HG02678 (cell line): ENCODE measurements at regions not wholly inside any gene's neighbourhood (a gene's known extent, or its start where the extent isn't known, plus 50 kb on each side); places are given as distances from the start of the nearest gene placed in this dataset.
"Not testable (repeated sequence)": the region's sequence is repeated elsewhere in the genome, so short reads cannot be mapped to it uniquely, and the experiment has no call there.

ENCODE experiments used
- ATAC-seq: cut with Tn5 transposase; IDR thresholded peaks from one replicate; pipeline ENCODE4 v1.9.1; 2021; ENCODE audit warnings: mild to moderate bottlenecking, moderate library complexity; ENCODE audit not compliant: unreplicated experiment

DNA sequence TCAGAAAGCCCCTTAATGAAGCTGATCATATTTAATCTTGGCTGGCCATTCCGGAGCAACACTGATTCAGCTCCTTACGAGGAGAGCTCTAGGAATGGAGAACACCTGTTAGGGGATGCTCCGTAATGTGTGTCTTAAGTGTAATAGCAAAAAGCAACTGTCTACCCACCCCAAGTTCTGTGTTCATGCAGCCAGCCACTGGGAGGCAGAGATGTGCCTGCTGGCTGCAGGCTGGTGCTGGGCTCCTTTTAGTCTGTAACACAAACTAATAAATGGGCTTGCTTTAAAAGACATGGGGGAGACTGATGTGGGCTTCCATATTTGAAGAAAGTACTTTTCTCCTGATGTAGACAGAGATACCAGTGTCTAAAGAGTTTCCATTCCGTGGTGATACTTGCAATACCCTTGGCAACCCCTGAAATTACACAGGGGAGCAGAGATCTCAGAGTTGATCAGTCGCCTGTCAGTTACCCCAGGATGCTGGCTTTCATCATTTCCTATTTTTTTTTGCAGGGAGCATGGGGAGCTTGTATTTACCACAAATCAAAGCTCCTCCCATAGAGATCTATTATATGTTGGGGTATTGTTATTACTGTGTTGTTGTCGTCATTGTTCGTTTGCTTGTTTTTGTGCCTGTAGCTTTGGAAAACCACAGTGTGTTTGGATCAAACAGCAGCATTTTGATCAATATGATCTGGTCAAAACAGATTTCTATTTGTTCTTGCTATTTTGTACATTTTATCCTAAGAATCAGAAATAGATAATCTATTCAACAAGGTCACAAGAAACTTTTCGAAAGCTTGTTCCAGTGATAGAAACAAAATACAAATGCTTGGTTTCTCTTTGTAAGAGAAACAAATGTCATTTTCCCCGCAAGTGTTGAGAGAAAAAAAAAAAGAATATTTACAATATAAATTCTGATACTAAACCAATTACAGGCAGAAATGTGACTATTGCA is 65.8 kb downstream of the MTX3 start:
- ATAC-seq: no peak

DNA sequence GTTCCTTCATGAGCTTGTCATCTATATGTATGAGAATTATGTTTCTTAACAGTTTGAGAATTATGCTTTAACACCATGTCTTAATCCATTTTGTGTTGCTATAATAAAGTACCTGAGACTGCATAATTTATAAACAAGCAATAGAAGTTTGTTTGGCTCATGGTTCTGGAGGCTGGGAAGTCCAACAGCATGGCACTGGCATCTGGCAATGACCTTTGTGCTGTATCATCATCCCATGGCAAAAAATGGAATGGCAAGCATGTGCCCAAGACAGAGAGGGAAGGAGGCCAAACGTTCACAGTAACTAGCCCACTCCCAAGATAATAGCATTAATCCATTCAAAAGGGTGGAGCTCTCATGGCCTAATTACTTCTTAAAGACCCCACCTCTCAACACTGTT is 67.6 kb downstream of the MTX3 start:
- no peak for ATAC-seq

DNA sequence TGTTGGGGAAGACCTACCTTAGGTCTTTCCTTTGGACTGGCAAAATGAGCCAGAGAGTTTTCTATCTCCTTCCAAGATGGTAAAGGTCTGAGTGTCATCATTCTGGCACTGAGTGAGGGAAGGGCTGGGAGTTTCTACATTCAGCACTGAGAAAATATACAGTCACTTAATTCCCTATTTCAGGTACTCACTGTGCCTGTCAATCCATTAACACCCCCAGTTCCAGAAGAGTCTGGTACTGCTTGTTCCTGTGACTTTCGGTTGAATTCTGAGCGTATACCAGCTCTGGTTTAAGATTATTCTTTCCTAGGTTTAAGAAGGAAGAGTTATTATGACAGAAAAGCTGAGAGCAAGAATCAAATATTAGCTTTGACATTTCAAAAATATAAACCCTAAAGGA is 68.4 kb downstream of the MTX3 start:
- no peak for ATAC-seq

DNA sequence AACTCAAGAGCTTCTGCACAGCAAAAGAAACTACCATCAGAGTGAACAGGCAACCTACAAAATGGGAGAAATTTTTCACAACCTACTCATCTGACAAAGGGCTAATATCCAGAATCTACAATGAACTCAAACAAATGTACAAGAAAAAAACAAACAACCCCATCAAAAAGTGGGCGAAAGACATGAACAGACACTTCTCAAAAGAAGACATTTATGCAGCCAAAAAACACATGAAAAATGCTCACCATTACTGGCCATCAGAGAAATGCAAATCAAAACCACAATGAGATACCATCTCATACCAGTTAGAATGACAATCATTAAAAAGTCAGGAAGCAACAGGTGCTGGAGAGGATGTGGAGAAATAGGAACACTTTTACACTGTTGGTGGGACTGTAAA is 83.6 kb downstream of the MTX3 start:
- not testable (repeated sequence) for ATAC-seq

DNA sequence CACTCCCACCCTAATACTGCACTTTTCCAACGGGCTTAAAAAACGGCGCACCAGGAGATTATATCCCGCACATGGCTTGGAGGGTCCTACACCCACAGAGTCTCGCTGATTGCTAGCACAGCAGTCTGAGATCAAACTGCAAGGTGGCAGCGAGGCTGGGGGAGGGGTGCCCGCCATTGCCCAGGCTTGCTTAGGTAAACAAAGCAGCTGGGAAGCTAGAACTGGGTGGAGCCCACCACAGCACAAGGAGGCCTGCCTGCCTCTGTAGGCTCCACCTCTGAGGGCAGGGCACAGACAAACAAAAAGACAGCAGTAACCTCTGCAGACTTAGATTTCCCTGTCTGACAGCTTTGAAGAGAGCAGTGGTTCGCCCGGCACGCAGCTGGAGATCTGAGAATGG is 88.5 kb downstream of the MTX3 start:
- not testable (repeated sequence) for ATAC-seq

DNA sequence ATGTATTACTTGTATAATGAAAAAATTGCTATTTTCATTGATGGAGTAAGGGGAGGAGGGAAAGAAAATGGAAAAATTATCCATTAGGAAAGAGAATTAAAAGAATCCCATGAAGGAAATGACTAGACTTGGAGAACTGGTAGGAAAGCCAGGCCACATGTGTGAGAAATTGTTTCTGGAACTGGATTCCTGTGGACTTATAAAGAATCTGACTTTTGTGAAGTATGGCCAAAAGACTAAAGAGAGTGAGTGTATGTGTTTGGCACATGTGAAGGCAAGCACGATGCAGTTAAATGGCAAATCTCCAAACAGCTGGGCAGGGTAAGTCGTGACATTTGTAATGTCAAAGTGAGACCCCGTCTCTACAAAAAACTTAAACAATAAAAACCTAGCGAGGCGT is 89.4 kb downstream of the MTX3 start:
- no peak for ATAC-seq

DNA sequence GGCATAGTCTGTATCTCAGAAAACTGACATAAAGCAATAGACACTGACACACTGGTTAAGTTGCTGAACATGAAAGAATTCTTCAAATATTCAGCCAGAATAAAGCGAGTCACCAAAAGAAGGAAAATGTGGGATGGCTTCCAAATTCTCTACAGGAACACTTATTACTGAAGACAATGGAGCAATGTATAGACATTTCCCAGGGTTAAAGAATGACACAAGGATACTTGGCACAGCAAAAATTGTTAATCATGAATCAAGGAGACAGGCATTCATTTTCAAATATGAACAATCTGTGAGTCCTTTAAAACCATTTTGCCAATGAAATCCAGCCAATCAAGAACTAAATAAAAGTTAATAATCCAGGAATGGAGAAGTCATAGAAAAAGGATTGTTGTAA is 92.5 kb downstream of the MTX3 start:
- no peak for ATAC-seq

DNA sequence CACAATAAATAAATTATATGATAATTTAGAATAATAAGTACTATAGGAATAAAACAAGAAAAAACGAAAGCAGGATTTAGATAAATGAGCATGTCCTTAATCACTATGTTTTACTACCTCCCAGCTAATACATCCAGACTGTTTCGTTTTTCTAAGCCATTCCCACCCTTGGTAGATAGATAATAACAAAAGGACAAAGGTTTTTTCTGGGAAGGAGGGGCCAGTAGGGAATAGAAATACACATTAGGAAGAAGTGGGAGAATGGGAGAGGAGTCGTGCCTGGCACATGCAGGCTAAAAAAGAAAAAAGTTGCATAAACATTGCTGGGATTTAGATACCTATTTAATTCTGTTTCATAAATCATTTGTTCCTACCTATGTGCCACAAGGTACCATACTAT is 97.1 kb downstream of the MTX3 start:
- ATAC-seq: no peak

DNA sequence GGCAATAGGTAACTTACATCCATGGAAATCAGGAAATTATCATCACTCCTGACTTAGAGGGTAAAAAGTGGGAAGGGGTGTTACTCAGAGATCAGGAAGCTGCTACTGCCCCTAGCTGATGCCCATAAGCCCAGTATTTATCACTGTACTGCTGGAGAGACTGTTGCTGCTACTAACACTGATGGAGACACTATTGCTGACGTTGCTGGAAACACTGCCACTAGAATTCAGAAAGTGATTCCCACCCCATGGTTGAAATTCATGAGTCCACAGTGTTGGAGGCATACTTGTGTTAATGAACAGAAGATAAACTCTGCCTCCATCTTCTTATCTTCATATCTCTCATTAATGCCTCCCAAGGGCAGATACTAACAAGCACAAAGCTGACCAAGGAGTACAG is 97.6 kb downstream of the MTX3 start:
- ATAC-seq: no peak

DNA sequence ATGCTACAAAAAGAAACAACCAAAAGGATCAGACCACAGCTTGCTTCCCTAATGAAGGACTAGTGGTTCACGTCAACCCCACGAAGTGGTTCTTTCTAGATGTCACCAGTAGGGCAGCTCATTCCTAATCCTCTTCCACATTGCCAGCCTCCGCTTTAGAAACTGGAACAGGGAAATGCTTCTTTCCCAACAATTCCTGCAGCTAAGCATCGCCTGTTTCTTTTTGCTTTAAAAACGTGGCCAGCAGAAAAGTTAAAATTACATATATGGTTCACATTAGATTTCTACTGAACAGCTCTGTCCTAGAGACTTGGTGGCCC is 100.2 kb downstream of the MTX3 start:
- no peak for ATAC-seq

DNA sequence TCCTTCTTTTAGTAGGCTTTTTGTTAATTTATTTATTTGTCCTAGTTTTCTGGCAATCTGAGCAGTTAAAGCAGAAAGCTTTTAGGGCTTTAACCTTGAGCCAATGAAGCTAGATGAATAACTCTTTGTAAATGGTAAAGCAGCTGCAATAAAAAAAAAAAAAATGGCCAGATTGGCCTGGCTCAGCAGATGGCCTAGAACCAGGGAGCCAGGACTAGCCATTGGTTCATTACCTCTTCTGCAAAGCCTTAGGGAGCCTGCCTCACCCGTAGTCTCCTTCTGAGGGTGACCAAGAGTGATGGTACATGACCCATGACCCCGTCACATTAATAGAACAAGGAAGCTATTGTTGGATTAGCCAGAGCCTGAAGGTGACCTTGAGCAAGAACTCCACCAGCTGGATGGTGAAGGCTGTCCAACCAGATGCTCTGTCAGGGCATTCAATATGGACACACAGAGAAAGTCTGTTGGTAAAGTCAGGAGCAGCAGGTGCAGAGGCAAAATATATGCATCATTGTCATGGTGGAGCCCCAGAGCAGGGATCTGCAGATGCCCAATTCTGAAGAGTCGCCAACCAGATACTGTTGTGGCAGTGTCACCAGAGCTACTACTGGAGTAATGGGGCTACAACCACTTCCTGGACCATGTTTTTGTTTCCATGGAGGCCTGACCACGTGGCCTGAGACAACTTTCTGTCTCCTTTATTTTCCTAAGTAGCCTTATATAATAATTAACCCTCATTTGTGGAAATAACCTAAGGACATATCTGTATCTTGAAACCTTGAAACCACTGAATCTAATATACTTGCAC is 100.7 kb downstream of the MTX3 start:
- ATAC-seq: no peak

DNA sequence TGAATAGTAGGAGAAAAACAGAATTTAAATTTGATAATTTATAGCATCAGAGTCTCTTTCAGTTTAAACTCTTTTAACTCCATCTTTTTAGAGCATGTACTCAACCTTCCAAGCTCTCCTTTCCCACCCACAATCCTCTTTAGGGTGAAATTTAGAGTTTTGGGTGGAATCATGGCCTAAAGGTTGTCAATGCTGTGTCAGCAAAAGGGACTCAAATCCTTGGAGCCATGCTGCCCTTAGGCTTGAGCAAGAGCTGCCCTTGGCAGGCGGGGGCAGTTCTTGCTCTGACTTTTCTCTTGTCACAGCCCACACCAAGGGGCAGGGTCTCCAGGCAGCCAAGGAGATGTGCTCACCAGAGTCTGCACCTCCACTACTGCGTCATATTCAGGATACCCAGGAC is 102.4 kb downstream of the MTX3 start:
- no peak for ATAC-seq

DNA sequence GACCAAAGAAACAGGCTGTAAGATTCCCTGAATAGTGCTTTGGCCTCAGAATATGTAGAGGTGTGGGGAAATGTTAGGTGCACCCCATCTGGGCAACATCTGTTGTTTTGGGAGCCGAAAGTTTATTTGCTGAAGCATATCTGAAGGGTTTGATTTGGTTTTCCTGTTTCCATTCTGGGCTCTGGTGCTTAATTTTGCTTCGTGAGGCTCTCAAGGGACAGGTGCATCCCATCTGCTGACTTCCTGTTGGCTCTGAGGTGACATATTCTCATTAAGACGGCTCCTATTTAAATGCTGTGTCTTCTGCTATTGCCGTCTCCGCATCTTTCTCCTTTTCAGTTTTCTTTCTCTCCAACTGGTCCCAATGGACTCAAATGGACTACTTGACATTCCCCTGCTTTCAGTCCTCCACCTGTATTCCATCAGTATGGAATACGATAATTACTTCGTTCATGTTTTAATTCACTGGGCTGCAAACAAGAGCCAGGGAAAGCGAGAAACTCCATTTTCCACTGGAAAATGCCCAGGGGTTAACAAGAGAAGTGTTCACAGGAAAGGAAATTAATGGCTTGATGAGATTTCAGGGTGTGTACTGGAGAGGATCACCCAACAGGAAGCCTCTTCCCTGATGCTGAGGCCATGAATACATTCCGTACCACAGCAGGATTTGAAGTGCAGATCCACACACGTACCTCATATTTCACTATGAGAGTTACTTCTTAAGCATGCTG is 104.0 kb downstream of the MTX3 start:
- no peak for ATAC-seq

DNA sequence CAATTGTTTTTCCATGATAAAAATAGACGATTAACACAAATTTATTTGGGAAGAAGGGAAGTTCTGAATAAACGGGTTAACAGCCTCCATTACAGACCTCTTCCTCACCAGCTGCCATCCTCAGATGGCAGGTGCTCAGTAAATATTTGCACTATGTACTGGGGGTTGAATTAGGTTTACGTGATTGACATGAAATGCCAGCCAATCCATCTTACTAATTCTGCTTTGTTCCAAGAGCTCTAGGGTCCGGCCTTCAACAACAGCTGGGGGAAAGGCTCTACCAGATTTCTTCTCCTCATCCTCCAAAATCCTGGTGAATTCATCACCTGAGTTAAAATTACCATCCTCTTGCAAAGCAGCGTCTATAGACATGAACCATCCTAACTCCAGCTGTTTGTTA is 104.6 kb downstream of the MTX3 start:
- no peak for ATAC-seq

DNA sequence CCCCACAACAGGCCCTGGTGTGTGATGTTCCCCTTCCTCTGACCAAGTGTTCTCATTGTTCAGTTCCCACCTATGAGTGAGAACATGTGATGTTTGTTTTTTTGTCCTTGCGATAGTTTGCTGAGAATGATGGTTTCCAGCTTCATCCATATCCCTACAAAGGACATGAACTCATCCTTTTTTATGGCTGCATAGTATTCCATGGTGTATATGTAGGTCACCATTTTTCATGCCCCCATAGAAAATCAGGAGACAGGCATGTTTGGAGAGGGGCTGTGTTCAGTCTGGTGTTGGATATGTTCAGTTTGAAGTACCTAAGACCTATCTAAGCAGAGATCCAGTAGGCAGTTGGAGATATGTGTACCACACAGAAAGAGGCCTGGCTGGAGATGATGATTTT is 111.2 kb downstream of the MTX3 start:
- not testable (repeated sequence) for ATAC-seq

DNA sequence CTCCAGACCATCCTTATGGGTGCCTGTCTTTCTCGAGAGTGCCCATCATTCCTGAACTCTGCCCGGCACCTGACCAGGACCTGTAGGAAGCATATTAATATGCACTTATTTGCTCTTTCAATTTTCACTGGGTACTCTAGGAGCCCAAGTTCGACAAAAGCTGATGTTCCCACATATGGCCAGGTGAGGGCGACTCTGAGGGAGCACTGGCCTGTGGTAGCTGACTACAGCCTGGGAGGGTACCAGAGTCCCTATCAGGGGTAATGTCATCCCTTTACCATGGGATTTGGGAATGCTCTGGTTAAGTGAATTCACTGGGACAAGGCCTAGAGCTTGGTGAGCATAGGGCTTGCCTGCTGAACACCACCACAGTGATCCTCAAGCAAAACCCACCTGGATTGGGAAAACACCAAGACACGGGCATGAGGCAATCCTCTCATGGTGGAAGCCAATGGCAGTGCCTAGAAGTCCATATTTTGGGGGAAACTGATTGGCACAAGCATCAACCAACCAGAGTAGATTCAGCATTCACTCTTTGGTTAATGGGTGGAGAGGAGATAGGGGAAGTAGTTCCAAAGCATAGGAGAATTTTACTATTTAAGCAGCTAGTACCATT is 112.2 kb downstream of the MTX3 start:
- ATAC-seq: no peak

DNA sequence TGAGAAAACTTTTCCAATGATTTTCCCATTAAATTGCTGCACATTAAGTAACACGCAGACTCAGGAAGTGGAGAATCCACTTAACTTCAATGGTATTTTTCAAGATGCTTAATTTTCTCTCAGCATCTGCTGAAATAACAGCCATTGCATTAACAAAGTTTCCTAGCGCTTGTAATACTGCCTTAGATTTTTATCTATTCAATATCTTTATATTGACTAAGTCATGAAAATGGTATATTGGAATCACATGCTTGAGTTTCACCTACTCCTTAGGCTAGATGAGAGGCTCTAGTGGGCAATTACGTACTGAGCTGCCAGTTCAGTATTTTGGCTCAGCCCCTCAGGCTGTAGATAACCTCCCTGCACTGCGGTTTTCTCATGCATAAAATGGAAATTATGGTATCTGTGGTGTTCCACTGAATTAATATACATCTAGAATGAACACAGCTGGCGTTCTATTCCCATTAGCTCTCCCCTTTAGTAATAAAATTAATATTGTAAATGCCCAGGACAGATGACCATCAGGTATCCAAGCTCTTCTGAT is 112.9 kb downstream of the MTX3 start:
- no peak for ATAC-seq

DNA sequence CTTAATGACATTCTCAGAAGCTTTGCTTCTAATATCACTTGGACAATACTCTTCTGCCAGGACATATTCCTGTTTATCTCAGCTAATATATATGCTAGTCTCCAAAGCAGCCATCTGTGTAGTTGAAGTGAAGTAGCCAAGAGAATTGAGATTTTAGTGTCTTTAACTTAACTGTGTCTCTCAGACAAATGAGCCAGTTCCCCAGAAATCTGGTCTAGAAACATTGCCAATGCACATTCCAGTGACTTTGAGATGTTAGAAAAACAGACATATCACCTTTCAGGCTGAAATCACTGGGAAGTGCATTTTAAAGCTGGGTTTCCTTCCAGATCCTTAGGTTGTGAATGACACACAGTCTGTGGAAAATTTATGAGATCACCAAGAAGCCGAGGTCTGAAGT is 114.6 kb downstream of the MTX3 start:
- ATAC-seq: no peak

DNA sequence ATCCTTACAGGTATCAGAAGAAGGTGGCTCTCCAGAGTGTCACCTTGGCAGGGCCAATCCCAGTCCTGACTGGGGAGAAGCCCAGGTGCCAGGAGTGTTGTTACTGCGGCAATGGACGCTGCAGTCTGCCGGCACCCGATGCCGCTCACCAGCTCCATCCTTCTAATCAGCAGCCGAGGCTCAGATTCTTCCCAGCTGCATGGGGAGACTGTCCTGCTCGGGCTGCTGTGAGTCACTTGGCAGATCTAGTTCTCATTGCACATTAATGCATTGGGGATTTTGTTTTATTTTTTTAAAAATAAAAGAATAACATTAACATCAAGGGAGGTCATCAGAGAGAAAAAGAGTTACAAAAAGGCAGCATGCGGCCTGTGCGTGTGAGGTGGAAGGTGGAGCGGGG is 115.8 kb downstream of the MTX3 start:
- no peak for ATAC-seq

DNA sequence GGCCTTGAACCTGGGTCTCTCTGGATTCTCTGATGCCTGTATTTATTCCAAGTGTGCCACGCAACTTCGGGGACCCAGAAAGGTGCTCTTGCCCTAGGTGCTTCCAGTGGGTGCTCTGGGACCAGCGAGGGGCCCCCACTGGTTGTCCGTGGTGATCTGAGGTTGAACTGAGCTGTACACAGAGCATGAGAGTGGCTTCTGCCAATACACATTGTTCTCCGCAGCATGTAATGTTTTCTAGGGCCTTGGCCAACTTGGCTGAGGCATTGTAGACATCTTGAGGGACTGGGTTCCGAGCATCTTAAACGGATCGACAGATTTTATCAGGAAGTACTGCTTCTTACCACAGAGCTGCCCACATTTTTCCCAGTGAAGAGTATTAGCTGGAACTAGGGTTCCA is 117.9 kb downstream of the MTX3 start:
- ATAC-seq: no peak

DNA sequence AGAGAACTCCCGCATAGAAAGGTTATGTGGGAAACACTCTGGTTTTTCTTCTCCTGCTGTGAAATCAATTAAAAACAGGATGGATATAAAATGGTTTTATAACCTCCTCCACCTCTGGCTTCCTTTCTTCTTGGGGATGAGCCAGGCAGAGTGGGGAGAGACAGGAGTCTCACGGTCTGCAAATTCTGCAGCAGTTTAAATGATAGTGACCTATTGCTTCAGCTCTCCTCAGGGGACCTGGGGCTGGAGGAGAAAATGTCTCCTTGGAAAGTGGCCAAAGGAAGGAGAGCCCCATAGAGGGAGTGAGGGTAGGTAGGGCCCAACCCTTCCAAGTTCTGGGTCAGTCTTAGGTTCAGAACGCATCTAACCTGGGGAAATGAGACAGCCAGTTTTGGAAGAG is 118.8 kb downstream of the MTX3 start:
- no peak for ATAC-seq
